ENCODE measurements at regions not wholly inside any gene's neighbourhood (a gene's known extent, or its start where the extent isn't known, plus 50 kb on each side); places are given as distances from the start of the nearest gene placed in this dataset.

- DNase-seq (ENCODE audit: low spot score): no peak
These were observed 103.4 kb downstream of the FOXL1 start for GRCh38 chr16:86681757-86682106.

- no peak for DNase-seq (ENCODE audit: low spot score)
These were observed 104.0 kb downstream of the FOXL1 start for GRCh38 chr16:86682219-86682904.

GRCh38 chr16:86683441-86684194 is 105.3 kb downstream of the FOXL1 start:
- DNase-seq (ENCODE audit: low spot score): no peak

- no peak for DNase-seq (ENCODE audit: low spot score)
These were observed 106.7 kb downstream of the FOXL1 start for GRCh38 chr16:86685076-86685475.

GRCh38 chr16:86690970-86691369 is 112.6 kb downstream of the FOXL1 start:
- DNase-seq (ENCODE audit: low spot score): no peak

GRCh38 chr16:86692426-86692825 is 114.1 kb downstream of the FOXL1 start:
- no peak for DNase-seq (ENCODE audit: low spot score)

- DNase-seq (ENCODE audit: low spot score): no peak
These were observed 114.7 kb downstream of the FOXL1 start for GRCh38 chr16:86693033-86693432.

GRCh38 chr16:86697715-86698114 is 119.4 kb downstream of the FOXL1 start:
- no peak for DNase-seq (ENCODE audit: low spot score)

- DNase-seq (ENCODE audit: low spot score): peak; percentile 85
These were observed 121.9 kb downstream of the FOXL1 start for GRCh38 chr16:86700046-86700945.

GRCh38 chr16:86701286-86701975 is 123.1 kb downstream of the FOXL1 start:
- DNase-seq (ENCODE audit: low spot score): peak; percentile 62

GRCh38 chr16:86702824-86703588 is 124.7 kb downstream of the FOXL1 start:
- DNase-seq (ENCODE audit: low spot score): peak; percentile 8

- peak; percentile 72 for DNase-seq (ENCODE audit: low spot score)
These were observed 126.2 kb downstream of the FOXL1 start for GRCh38 chr16:86704516-86704915.

GRCh38 chr16:86706726-86707125 is 128.4 kb downstream of the FOXL1 start:
- DNase-seq (ENCODE audit: low spot score): peak; percentile 75

- DNase-seq (ENCODE audit: low spot score): peak; percentile 64
These were observed 128.8 kb downstream of the FOXL1 start for GRCh38 chr16:86707171-86707570.

- peak; percentile 53 for DNase-seq (ENCODE audit: low spot score)
These were observed 129.2 kb downstream of the FOXL1 start for GRCh38 chr16:86707581-86707980.

GRCh38 chr16:86708431-86708830 is 130.1 kb downstream of the FOXL1 start:
- DNase-seq (ENCODE audit: low spot score): peak; percentile 81

GRCh38 chr16:86709103-86709502 is 130.8 kb downstream of the FOXL1 start:
- DNase-seq (ENCODE audit: low spot score): no peak

- peak; percentile 47 for DNase-seq (ENCODE audit: low spot score)
These were observed 131.7 kb downstream of the FOXL1 start for GRCh38 chr16:86709902-86710601.

- DNase-seq (ENCODE audit: low spot score): peak; percentile 74
These were observed 132.2 kb downstream of the FOXL1 start for GRCh38 chr16:86710602-86710950.
